Lower leg skin (tissue), 3 donors: ENCODE measurements at regions not wholly inside any gene's neighbourhood (a gene's known extent, or its start where the extent isn't known, plus 50 kb on each side); places are given as distances from the start of the nearest gene placed in this dataset.

ENCODE experiments used
- CTCF ChIP-seq, 3 donors: fragments of 450-650 bp; IDR thresholded peaks; one replicate each; pipeline ENCODE4 v1.5.1; 2016; ENCODE audit warnings: antibody characterized with exemption in 3 of 3, mild to moderate bottlenecking in 3 of 3, moderate library complexity in 2 of 3
- POLR2A ChIP-seq, 2 donors: fragments of 450-650 bp; IDR thresholded peaks; one replicate each; pipeline ENCODE4 v1.6.1; 2016 to 2017; ENCODE audit warnings: antibody characterized with exemption in 2 of 2, mild to moderate bottlenecking in 1 of 2, moderate library complexity in 1 of 2

- TF ChIP-seq CTCF (IDR thresholded peaks at IDR 0.05) (no peak), POLR2A (IDR thresholded peaks at IDR 0.05) (no peak)
Observed at GRCh38 chr20:9966966-9967365, 67.8 kb upstream of the ANKEF1 start.
